CD4-positive, alpha-beta memory T cell (primary cell): ENCODE measurements at regions not wholly inside any gene's neighbourhood (a gene's known extent, or its start where the extent isn't known, plus 50 kb on each side); places are given as distances from the start of the nearest gene placed in this dataset.
A peak's percentile ranks its signal among the peaks of the same experiment; 100 is the strongest.
"Not testable (repeated sequence)": the region's sequence is repeated elsewhere in the genome, so short reads cannot be mapped to it uniquely, and the experiment has no call there.

ENCODE experiments used
- CTCF ChIA-PET: fragments of 350-600 bp; sonication (Branson Sonifier 250); formaldehyde crosslinking; loops from one replicate; lab custom pipeline; 2021; ENCODE audit warnings: inconsistent platforms; ENCODE audit not compliant: partially characterized antibody; lab: Charles Lee
- POLR2A ChIA-PET: fragments of 350-600 bp; sonication (Branson Sonifier 250); formaldehyde crosslinking; loops from one replicate; lab custom pipeline; 2021; ENCODE audit not compliant: partially characterized antibody; lab: Charles Lee
- DNase-seq, 5 donors: peaks; one replicate each; pipeline versions ENCODE4 v3.0.0 to v3.0.0-alpha.2; 2020 to 2022; ENCODE audit warnings: mixed read lengths in 1 of 5
- H3K27ac ChIP-seq: one replicate; pipeline ENCODE4 v1.7.0; 2013; ENCODE audit warnings: low read depth, low read length
- H3K27me3 ChIP-seq: 2 replicates; pipeline ENCODE4 v1.7.0; 2013; ENCODE audit warnings: mild to moderate bottlenecking, low read length, moderate library complexity; ENCODE audit not compliant: insufficient read depth
- H3K36me3 ChIP-seq: 2 replicates; pipeline ENCODE4 v1.7.0; 2013; ENCODE audit warnings: mild to moderate bottlenecking, low read length, moderate library complexity; ENCODE audit not compliant: insufficient read depth
- H3K4me1 ChIP-seq: 2 replicates; pipeline ENCODE4 v1.7.0; 2013; ENCODE audit warnings: mild to moderate bottlenecking, low read length, moderate library complexity; ENCODE audit not compliant: insufficient read depth
- H3K4me3 ChIP-seq, 2 donors: one replicate each; pipeline ENCODE4 v1.7.0; 2013; ENCODE audit warnings: low read length in 2 of 2, mild to moderate bottlenecking in 1 of 2
- H3K9me3 ChIP-seq, 2 donors: one replicate each; pipeline ENCODE4 v1.7.0; 2013; ENCODE audit warnings: low read length in 2 of 2, control low read depth in 1 of 2; ENCODE audit not compliant: control insufficient read depth in 1 of 2
- H3K27ac Mint-ChIP-seq, 7 donors: one replicate each; pipeline ENCODE4 v1.8.0; 2020 to 2021; ENCODE audit warnings: mixed read lengths in 7 of 7, mild to moderate bottlenecking in 6 of 7, inconsistent platforms in 3 of 7, moderate library complexity in 3 of 7
- H3K27me3 Mint-ChIP-seq, 2 donors: one replicate each; pipeline ENCODE4 v1.8.0; 2020 to 2021; ENCODE audit warnings: mixed read lengths in 2 of 2
- H3K36me3 Mint-ChIP-seq, 2 donors: one replicate each; pipeline ENCODE4 v1.8.0; 2020 to 2021; ENCODE audit warnings: mixed read lengths in 2 of 2, inconsistent platforms in 1 of 2, mild to moderate bottlenecking in 1 of 2
- H3K4me1 Mint-ChIP-seq, 4 donors: one replicate each; pipeline ENCODE4 v1.8.0; 2020 to 2021; ENCODE audit warnings: mixed read lengths in 4 of 4, mild to moderate bottlenecking in 1 of 4
- H3K4me3 Mint-ChIP-seq, 8 donors: one replicate each; pipeline ENCODE4 v1.8.0; 2020 to 2021; ENCODE audit warnings: mixed read lengths in 8 of 8, mild to moderate bottlenecking in 7 of 8, moderate library complexity in 6 of 8, inconsistent platforms in 3 of 8
- H3K9me3 Mint-ChIP-seq, 8 donors: one replicate each; pipeline ENCODE4 v1.8.0; 2020 to 2021; ENCODE audit warnings: mixed read lengths in 8 of 8, mild to moderate bottlenecking in 5 of 8, inconsistent platforms in 3 of 8, moderate library complexity in 1 of 8
- intact Hi-C: fragments of 100-400 bp; cut with micrococcal nuclease; formaldehyde crosslinking; loops from one replicate; pipeline ENCODE4 v1.15.1; 2023

- ChIA-PET POLR2A (no interaction called here), CTCF (no interaction called here)
- no peaks in the 10 kb centered on the region for H3K27me3 ChIP-seq
- Mint-ChIP-seq H3K9me3 (no peaks in the 10 kb centered on the region), H3K27ac (no peak overlapping the region), H3K4me3 (no peak overlapping the region), H3K27me3 (no peaks in the 10 kb centered on the region), H3K36me3 (no peaks in the 10 kb centered on the region), H3K4me1 (no peaks in the 10 kb centered on the region)
- DNase-seq, result no peak
- H3K27ac ChIP-seq, result no peak overlapping the region
- no peaks in the 10 kb centered on the region for H3K36me3 ChIP-seq
- intact Hi-C loops, result no loop called here
- H3K4me3 ChIP-seq, result no peak overlapping the region
- no peaks in the 10 kb centered on the region for H3K4me1 ChIP-seq
- no peaks in the 10 kb centered on the region for H3K9me3 ChIP-seq
These were observed 148.6 kb upstream of the MAN1A1 start for GRCh38 chr6:119497988-119498727.

- peak overlapping the region in 1 of 7 donors; percentile 76 for H3K27ac Mint-ChIP-seq
- H3K9me3 Mint-ChIP-seq, result peaks cover 0 to 3% (median 0%) of the 10 kb centered on the region in 8 donors
- Histone ChIP-seq H3K4me3 (no peak overlapping the region), H3K36me3 (no peaks in the 10 kb centered on the region), H3K4me1 (no peaks in the 10 kb centered on the region), H3K27me3 (no peaks in the 10 kb centered on the region), H3K27ac (no peak overlapping the region), H3K9me3 (no peaks in the 10 kb centered on the region)
- H3K4me1 Mint-ChIP-seq, result no peaks in the 10 kb centered on the region
- H3K4me3 Mint-ChIP-seq, result no peak overlapping the region
- intact Hi-C loops, result no loop called here
- POLR2A ChIA-PET, result no interaction called here
- H3K36me3 Mint-ChIP-seq, result no peaks in the 10 kb centered on the region
- no peaks in the 10 kb centered on the region for H3K27me3 Mint-ChIP-seq
- DNase-seq, result no peak
- CTCF ChIA-PET, result no interaction called here
These were observed 145.7 kb upstream of the MAN1A1 start for GRCh38 chr6:119495230-119495683.

DNA sequence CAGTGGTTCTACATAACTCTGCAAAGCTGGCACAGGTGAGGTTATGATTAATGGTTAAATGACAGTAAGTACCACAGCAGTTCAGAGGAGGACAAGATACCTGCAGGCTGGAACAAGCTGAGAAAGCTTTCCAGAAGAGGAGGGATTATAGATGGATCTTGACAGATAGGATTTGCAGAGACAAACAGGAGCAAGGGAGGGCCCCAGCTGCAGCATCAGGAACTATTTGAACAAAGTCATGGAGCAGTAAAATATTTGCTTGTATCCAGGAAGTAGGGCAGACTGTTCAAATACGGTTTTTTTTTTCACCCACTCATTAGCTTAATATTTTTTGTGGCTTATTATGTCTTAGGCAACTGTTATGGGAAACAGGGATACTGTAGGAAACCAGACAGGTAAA, 144.4 kb upstream of the MAN1A1 start:
- intact Hi-C loops, result no loop called here
- Histone ChIP-seq H3K9me3 (no peaks in the 10 kb centered on the region), H3K36me3 (no peaks in the 10 kb centered on the region), H3K4me3 (no peak overlapping the region), H3K27ac (no peak overlapping the region), H3K4me1 (no peaks in the 10 kb centered on the region), H3K27me3 (no peaks in the 10 kb centered on the region)
- ChIA-PET CTCF (no interaction called here), POLR2A (no interaction called here)
- Mint-ChIP-seq H3K27me3 (no peaks in the 10 kb centered on the region), H3K4me1 (peaks cover 0 to 2% (median 0%) of the 10 kb centered on the region in 4 donors), H3K4me3 (no peak overlapping the region), H3K36me3 (no peaks in the 10 kb centered on the region), H3K27ac (no peak overlapping the region), H3K9me3 (peaks cover 0 to 7% (median 0%) of the 10 kb centered on the region in 8 donors)
- DNase-seq, result no peak

GRCh38 chr6:119491112-119491511, 141.6 kb upstream of the MAN1A1 start:
- H3K4me1 ChIP-seq, intact Hi-C loops, H3K27ac Mint-ChIP-seq, H3K27me3 ChIP-seq, POLR2A ChIA-PET, H3K4me3 Mint-ChIP-seq, H3K27ac ChIP-seq, H3K27me3 Mint-ChIP-seq, H3K9me3 ChIP-seq, H3K4me1 Mint-ChIP-seq, H3K36me3 Mint-ChIP-seq, DNase-seq, CTCF ChIA-PET, H3K4me3 ChIP-seq, H3K36me3 ChIP-seq: not testable (repeated sequence)
- peaks cover 0 to 10% (median 6%) of the 10 kb centered on the region in 8 donors for H3K9me3 Mint-ChIP-seq

DNA sequence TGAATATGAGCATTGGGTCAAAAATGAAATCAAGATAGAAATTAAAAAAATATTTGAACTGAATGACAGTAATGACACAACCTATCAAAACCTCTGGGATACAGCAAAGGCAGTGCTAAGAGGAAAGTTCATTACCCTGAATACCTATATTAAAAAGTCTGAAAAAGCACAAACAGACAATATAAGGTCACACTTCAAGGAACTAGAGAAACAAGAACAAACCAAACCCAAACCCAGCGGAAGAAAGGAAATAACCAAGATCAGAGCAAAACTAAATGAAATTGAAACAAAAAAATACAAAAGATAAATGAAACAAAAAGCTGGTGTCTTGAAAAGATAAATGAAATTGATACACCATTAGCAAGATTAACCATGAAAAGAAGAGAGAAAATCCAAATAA, 140.5 kb upstream of the MAN1A1 start:
- POLR2A ChIA-PET, result not testable (repeated sequence)

GRCh38 chr6:119484598-119484997, 135.0 kb upstream of the MAN1A1 start:
- CTCF ChIA-PET, result no interaction called here
- H3K27ac Mint-ChIP-seq, result no peak overlapping the region

More for the DNA sequence above, 140.5 kb upstream of the MAN1A1 start:
- H3K9me3 ChIP-seq, H3K27me3 Mint-ChIP-seq, H3K27ac ChIP-seq, DNase-seq, CTCF ChIA-PET, H3K4me1 ChIP-seq, H3K27me3 ChIP-seq, intact Hi-C loops, H3K4me1 Mint-ChIP-seq, H3K4me3 ChIP-seq, H3K36me3 ChIP-seq, H3K27ac Mint-ChIP-seq, H3K36me3 Mint-ChIP-seq: not testable (repeated sequence)
- Mint-ChIP-seq H3K4me3 (peak overlapping the region in 1 of 8 donors; percentile 12), H3K9me3 (peaks cover 0 to 12% (median 6%) of the 10 kb centered on the region in 8 donors)

GRCh38 chr6:119483908-119484307, 134.3 kb upstream of the MAN1A1 start:
- Mint-ChIP-seq H3K4me3 (no peak overlapping the region), H3K9me3 (peaks cover 0 to 12% (median 4%) of the 10 kb centered on the region in 8 donors), H3K27me3 (peaks cover 2 to 9% of the 10 kb centered on the region in 2 donors), H3K27ac (no peak overlapping the region), H3K36me3 (no peaks in the 10 kb centered on the region), H3K4me1 (no peaks in the 10 kb centered on the region)
- Histone ChIP-seq H3K9me3 (no peaks in the 10 kb centered on the region), H3K27me3 (no peaks in the 10 kb centered on the region), H3K36me3 (no peaks in the 10 kb centered on the region), H3K27ac (no peak overlapping the region), H3K4me3 (no peak overlapping the region), H3K4me1 (no peaks in the 10 kb centered on the region)
- ChIA-PET CTCF (no interaction called here), POLR2A (no interaction called here)
- no peak for DNase-seq
- intact Hi-C loops, result no loop called here

More at GRCh38 chr6:119484598-119484997, 135.0 kb upstream of the MAN1A1 start:
- no peak for DNase-seq
- Mint-ChIP-seq H3K27me3 (peaks cover 2 to 9% of the 10 kb centered on the region in 2 donors), H3K36me3 (no peaks in the 10 kb centered on the region), H3K4me1 (peaks cover 0 to 2% (median 0%) of the 10 kb centered on the region in 4 donors), H3K9me3 (peaks cover 0 to 12% (median 4%) of the 10 kb centered on the region in 8 donors), H3K4me3 (no peak overlapping the region)
- Histone ChIP-seq H3K27me3 (no peaks in the 10 kb centered on the region), H3K9me3 (no peaks in the 10 kb centered on the region), H3K4me3 (no peak overlapping the region), H3K4me1 (no peaks in the 10 kb centered on the region), H3K27ac (no peak overlapping the region), H3K36me3 (no peaks in the 10 kb centered on the region)
- POLR2A ChIA-PET, result no interaction called here
- intact Hi-C loops, result no loop called here
